Hepatocyte (in vitro differentiated cells): ENCODE measurements at regions not wholly inside any gene's neighbourhood (a gene's known extent, or its start where the extent isn't known, plus 50 kb on each side); places are given as distances from the start of the nearest gene placed in this dataset.

ENCODE experiments used
- CTCF ChIP-seq: fragments of 200-600 bp; sonication (generic); IDR thresholded peaks from 2 replicates; pipeline ENCODE4 v1.5.1; 2016; ENCODE audit warnings: antibody characterized with exemption, mild to moderate bottlenecking; ENCODE audit not compliant: poor library complexity
- EZH2 ChIP-seq: fragments of 200-600 bp; sonication (generic); IDR thresholded peaks from 2 replicates; pipeline ENCODE4 v1.6.1; 2016; ENCODE audit warnings: antibody characterized with exemption, mild to moderate bottlenecking, borderline replicate concordance

GRCh38 chr6:134599079-134599478, 281.2 kb upstream of the SGK1 start:
- TF ChIP-seq CTCF, result no peak
- TF ChIP-seq EZH2, result no peak
